VCaP (cell line): ENCODE measurements at regions not wholly inside any gene's neighbourhood (a gene's known extent, or its start where the extent isn't known, plus 50 kb on each side); places are given as distances from the start of the nearest gene placed in this dataset.

ENCODE experiments used
- H3K27ac ChIP-seq: fragments of 450-650 bp; 2 replicates; pipeline ENCODE4 v1.5.1; 2017
- TF ChIP-seq, protein P1 (sequence below): fragments of 450-650 bp; conservative IDR thresholded peaks from 2 replicates; pipeline ENCODE4 v1.5.1; 2017; ENCODE audit warnings: mild to moderate bottlenecking, moderate library complexity

DNA sequence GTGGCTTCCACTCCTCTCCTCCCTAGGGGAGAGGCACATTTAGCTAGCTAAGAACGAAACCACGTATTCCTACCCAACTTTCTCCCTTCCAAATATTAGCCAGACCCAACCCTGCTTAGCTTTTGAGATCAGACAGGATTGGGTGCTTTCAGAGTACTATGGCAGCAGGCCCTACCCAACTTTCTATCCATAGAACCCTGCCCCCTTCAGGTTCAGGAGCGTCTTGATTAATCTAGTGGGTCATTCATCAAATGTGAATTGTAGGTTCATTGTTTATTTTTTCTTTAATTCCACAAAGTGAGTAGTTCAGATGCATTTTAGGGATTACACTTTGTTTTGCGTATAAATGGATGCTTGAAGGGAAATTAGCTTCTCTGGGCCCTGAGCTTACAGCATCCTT, 188.3 kb downstream of the MIB1 start:
- no peak overlapping the region for H3K27ac ChIP-seq
- TF ChIP-seq, protein P1, sequence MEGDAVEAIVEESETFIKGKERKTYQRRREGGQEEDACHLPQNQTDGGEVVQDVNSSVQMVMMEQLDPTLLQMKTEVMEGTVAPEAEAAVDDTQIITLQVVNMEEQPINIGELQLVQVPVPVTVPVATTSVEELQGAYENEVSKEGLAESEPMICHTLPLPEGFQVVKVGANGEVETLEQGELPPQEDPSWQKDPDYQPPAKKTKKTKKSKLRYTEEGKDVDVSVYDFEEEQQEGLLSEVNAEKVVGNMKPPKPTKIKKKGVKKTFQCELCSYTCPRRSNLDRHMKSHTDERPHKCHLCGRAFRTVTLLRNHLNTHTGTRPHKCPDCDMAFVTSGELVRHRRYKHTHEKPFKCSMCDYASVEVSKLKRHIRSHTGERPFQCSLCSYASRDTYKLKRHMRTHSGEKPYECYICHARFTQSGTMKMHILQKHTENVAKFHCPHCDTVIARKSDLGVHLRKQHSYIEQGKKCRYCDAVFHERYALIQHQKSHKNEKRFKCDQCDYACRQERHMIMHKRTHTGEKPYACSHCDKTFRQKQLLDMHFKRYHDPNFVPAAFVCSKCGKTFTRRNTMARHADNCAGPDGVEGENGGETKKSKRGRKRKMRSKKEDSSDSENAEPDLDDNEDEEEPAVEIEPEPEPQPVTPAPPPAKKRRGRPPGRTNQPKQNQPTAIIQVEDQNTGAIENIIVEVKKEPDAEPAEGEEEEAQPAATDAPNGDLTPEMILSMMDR = no peak

GRCh38 chr18:21930177-21930576, 189.6 kb downstream of the MIB1 start:
- H3K27ac ChIP-seq = no peak overlapping the region
- TF ChIP-seq, protein P1 = no peak

DNA sequence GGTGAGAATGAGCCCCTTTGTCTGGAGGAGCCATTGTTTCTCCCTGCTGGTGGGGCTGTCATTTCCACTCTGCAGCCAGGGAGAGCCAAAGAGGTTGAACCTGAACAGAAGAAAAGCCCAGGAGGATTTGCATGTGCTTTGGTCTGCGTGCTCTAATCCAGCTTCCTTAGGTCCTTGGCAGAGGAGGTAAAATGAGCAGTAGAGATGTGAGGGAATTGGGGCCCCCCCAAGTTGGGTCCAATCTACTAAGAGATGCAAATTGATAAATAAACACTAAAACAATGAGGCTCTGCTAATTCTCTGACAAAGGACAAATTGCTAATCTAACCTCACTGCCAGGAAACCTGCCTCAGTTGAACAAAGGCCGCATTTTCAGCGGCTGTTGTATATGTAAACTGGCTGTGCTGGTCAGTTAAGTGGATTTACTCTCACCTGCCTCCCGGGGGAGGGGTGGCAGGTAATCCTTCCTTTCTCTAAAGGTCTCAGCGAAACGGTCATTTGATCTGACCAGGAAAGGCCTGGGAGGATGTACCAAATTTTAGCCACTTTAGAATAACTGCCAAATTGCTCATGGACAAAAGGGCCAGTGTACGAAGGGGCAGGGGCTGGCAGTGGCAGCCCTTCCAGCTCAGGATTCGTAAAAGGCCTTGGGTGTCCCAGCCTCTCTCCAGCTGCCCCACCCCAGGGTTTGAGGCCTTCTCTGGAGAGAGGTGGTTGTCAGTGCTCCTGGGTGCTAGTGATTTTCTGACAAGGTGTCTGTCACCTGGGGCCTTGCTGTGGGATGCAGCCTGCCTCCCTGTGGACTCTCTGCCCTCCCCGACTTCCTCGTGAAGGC, 193.6 kb downstream of the MIB1 start:
- no peak overlapping the region for H3K27ac ChIP-seq
- TF ChIP-seq, protein P1 = no peak

DNA sequence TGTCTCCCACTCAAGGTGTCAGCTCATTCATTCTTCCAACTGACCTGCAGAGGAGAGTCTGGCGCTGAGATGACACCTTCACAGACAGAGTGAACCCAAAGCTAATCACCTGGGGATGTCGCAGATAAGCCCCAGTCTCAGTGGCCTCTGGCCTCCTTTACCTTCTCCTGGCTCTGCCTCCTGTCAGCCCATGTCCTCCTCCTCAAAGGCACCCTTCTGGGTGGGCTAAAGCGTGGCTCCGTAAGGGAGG, 194.1 kb downstream of the MIB1 start:
- TF ChIP-seq, protein P1 = no peak
- H3K27ac ChIP-seq = no peak overlapping the region

DNA sequence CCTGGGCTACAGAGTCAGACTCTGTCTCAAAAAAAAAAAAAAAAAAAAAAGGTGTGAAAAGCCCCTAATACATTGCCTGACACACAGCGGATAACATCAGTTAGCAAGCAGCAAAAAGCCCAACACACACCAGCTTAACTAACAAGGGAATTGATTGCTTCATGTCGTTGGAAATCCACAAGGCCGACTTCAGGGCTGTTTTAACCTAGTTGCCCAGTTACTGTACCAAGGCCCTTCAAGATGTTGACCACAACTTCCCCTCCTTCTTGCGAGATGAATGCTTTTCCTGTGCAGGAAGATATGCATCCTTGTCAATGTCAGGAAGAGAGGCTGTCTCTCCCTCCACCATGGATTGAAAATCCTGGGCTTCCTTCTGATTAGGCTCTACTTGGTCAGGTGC, 202.9 kb downstream of the MIB1 start:
- TF ChIP-seq, protein P1 = no peak
- H3K27ac ChIP-seq = no peak overlapping the region

DNA sequence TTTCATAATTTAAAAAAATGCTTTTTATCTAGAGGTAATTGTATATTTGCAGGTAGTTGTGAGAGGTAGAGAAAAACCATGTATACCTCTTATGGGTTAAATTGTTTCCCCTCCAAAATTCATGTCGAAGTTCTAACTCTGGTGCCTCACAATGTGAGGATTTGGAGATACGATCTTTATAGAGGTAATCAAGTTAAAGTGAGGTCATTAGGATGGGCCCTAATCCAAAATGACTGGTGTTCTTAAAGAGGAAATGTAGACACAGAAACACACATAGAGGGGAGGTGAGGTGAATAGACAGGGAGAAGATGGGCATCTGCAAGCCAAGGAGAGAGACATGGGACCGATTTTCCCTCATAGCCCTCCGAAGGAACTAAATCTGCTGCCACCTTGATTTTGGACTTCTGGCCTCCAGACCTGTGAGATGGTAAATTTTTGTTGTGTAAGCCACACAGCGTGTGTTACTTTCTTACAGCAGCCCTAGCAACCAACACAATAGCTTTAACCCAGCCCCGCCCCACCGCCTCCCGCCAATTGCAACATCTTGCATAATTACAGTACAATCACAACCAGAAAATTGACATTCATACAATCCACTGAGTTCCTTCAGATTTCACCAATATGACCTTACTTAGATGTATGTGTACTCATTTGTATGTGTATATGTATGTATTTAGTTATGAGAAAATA, 208.9 kb downstream of the MIB1 start:
- no peak overlapping the region for H3K27ac ChIP-seq
- TF ChIP-seq, protein P1 = no peak

DNA sequence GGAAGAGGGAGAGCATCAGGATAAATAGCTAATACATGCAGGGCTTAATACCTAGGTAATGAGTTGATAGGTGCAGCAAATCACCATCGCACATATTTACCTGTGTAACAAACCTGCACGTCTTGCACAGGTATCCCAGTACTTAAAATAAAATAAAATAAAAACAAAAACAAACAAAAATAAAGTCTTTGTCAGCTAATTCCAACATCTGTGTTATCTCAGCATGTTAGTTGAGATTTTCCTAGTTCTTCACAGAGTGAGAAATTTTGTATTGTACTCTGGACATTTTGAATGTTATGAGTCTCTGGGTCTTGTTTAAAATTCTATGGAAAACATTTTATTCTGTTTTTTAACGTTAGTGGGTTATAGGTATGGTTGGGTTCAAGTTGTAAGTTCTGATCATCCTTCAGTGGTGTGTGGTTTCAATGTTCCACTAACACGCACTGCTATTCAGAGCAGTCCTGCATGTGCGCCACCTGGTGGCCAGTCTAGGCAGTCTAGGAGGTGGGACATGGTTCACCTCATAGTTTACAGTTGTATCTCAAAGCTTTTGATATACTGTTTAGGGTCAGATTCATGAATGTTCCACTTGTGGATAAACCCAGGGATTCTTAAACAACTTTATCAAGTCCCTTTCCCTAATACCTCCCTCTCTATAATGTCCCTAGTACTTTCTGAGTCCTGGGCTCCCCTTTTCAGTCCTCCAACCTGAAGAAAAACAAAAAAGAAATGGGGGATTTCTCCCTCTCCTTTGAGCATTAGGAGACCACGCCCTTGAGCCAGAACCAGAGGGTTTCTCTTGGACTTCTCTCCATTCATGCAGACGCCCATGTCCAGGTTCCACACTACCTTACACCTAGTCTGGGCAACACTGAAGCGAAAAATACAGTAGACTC, 213.4 kb upstream of the GATA6 start:
- H3K27ac ChIP-seq = no peak overlapping the region

More for the DNA sequence above, 213.4 kb upstream of the GATA6 start:
- TF ChIP-seq, protein P1 = peak; percentile 95
